ENCODE measurements at regions not wholly inside any gene's neighbourhood (a gene's known extent, or its start where the extent isn't known, plus 50 kb on each side); places are given as distances from the start of the nearest gene placed in this dataset.

DNA sequence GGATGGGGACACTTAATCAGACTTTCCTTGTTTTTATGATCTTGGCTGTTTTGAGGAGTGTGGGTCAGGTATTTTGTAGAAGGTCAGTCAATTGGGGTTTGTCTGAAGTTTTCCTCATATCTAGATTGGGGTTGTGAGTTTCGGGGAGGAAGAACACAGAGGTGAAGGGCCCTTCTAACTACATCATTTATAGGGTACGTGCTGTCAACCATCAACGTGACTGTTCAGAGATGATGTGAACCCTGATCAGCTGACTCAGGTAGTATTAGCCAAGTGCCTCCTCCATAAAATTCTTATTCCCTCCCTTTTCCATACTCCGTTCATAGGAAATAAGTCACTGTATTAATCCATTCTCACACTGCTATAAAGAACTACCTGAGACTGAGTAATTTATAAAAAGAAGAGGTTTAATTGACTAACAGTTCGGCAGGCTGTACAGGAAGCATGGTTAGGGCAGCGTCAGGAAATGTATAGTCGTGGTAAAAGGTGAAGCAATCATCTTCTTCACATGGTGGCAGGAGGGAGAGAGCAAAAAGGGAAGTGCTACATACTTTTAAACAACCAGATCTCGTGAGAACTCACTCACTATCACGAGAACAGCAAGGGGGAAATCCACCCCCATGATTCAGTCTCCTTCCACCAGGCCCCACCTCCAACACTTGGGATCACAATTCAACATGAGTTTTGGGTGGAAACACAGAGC lies 547.1 kb upstream of the LINC00305 start:
- no TSS peak for BruUV-seq (replicated peaks)
- CTCF ChIA-PET: no interaction called here
- Mint-ChIP-seq H3K9me3 (ENCODE audit: low read depth, unreplicated experiment) (peaks cover 2% of the 10 kb centered on the region), H3K4me1 (ENCODE audit: low read depth, unreplicated experiment) (no peaks in the 10 kb centered on the region), H3K27ac (ENCODE audit: unreplicated experiment) (no peak overlapping the region), H3K4me3 (ENCODE audit: low read depth, unreplicated experiment) (no peak overlapping the region), H3K36me3 (ENCODE audit: insufficient read depth, unreplicated experiment) (no peaks in the 10 kb centered on the region), H3K27me3 (ENCODE audit: unreplicated experiment) (no peaks in the 10 kb centered on the region)
- intact Hi-C loops (cut with micrococcal nuclease; ENCODE audit: unreplicated experiment): no loop called here
- DNase-seq: no peak
- TF ChIP-seq, protein P1, sequence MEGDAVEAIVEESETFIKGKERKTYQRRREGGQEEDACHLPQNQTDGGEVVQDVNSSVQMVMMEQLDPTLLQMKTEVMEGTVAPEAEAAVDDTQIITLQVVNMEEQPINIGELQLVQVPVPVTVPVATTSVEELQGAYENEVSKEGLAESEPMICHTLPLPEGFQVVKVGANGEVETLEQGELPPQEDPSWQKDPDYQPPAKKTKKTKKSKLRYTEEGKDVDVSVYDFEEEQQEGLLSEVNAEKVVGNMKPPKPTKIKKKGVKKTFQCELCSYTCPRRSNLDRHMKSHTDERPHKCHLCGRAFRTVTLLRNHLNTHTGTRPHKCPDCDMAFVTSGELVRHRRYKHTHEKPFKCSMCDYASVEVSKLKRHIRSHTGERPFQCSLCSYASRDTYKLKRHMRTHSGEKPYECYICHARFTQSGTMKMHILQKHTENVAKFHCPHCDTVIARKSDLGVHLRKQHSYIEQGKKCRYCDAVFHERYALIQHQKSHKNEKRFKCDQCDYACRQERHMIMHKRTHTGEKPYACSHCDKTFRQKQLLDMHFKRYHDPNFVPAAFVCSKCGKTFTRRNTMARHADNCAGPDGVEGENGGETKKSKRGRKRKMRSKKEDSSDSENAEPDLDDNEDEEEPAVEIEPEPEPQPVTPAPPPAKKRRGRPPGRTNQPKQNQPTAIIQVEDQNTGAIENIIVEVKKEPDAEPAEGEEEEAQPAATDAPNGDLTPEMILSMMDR (IDR thresholded peaks at IDR 0.05; ENCODE audit: unreplicated experiment): no peak

DNA sequence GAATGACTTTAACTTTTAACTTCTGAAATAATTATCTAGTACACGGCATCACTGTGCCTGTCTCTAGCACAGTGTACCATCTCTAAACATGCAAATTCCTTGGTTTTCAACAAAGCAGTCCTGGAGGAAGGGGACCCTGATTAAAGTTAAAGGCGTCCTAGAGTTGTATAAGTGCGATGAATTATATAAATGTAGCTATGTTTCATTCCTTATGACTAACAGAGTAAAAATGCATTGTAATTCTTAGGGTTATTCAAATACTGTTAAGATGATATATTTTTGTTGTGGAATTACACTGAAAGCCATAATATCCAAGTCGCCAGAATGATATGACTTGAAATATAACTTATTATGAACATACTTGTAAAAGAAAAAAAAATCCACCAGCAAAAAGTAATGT lies 544.9 kb upstream of the LINC00305 start:
- intact Hi-C loops (cut with micrococcal nuclease; ENCODE audit: unreplicated experiment): no loop called here
- peaks cover 2% of the 10 kb centered on the region for H3K9me3 Mint-ChIP-seq (ENCODE audit: low read depth, unreplicated experiment)
- no peak for DNase-seq
- H3K27ac Mint-ChIP-seq (ENCODE audit: unreplicated experiment): no peak overlapping the region
- CTCF ChIA-PET: no interaction called here
- BruUV-seq (replicated peaks): no TSS peak
- TF ChIP-seq, protein P1 (IDR thresholded peaks at IDR 0.05; ENCODE audit: unreplicated experiment): no peak
- H3K36me3 Mint-ChIP-seq (ENCODE audit: insufficient read depth, unreplicated experiment): no peaks in the 10 kb centered on the region
- no peaks in the 10 kb centered on the region for H3K4me1 Mint-ChIP-seq (ENCODE audit: low read depth, unreplicated experiment)
- no peak overlapping the region for H3K4me3 Mint-ChIP-seq (ENCODE audit: low read depth, unreplicated experiment)
- no peaks in the 10 kb centered on the region for H3K27me3 Mint-ChIP-seq (ENCODE audit: unreplicated experiment)

DNA sequence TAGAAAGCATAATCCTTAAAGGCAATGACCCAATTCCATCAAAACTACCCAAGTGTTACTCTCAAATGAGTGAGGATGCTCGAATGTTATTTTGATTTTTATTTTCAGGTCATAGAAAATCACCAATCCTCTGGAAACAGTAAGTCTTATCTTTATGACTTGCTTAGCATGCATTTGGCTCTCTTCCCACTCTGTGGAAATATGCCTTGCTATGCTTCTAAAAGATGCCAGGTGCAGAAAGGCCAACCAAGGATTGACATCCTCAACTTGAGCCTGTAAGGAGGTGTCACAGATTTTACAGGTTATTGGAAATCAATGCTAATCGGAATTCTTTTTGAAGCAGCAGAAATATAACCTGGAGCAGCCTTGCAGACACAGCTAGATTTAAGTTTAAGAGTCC lies 543.9 kb upstream of the LINC00305 start:
- intact Hi-C loops (cut with micrococcal nuclease; ENCODE audit: unreplicated experiment): no loop called here
- no peak for DNase-seq
- Mint-ChIP-seq H3K27ac (ENCODE audit: unreplicated experiment) (no peak overlapping the region), H3K9me3 (ENCODE audit: low read depth, unreplicated experiment) (no peaks in the 10 kb centered on the region), H3K4me1 (ENCODE audit: low read depth, unreplicated experiment) (no peaks in the 10 kb centered on the region), H3K4me3 (ENCODE audit: low read depth, unreplicated experiment) (no peak overlapping the region), H3K36me3 (ENCODE audit: insufficient read depth, unreplicated experiment) (no peaks in the 10 kb centered on the region), H3K27me3 (ENCODE audit: unreplicated experiment) (no peaks in the 10 kb centered on the region)
- CTCF ChIA-PET: no interaction called here
- no TSS peak for BruUV-seq (replicated peaks)
- TF ChIP-seq, protein P1 (IDR thresholded peaks at IDR 0.05; ENCODE audit: unreplicated experiment): no peak

DNA sequence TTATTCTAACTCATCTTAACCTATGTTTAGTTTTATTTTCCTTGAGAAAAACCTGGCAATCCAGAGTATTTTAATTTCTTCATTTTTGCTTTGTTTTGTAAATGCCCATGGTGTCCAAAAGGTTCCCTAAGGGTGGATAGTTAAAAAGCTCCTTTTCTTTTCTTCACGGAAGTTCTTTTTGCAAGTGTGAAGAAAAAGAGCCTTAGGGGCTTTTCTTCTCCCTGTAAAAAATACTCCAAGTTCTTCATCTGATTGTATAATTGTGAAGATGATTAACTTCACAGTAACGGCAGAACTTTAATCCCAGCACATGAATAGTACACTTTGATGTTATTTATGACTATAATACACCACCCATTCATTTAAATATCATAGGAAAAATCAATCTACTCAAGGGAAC lies 530.2 kb upstream of the LINC00305 start:
- H3K36me3 Mint-ChIP-seq (ENCODE audit: insufficient read depth, unreplicated experiment): no peaks in the 10 kb centered on the region
- TF ChIP-seq, protein P1 (IDR thresholded peaks at IDR 0.05; ENCODE audit: unreplicated experiment): no peak
- H3K4me1 Mint-ChIP-seq (ENCODE audit: low read depth, unreplicated experiment): peaks cover 14% of the 10 kb centered on the region
- CTCF ChIA-PET: no interaction called here
- no peak overlapping the region for H3K27ac Mint-ChIP-seq (ENCODE audit: unreplicated experiment)
- DNase-seq: no peak
- no TSS peak for BruUV-seq (replicated peaks)
- H3K27me3 Mint-ChIP-seq (ENCODE audit: unreplicated experiment): no peaks in the 10 kb centered on the region
- intact Hi-C loops (cut with micrococcal nuclease; ENCODE audit: unreplicated experiment): no loop called here
- H3K9me3 Mint-ChIP-seq (ENCODE audit: low read depth, unreplicated experiment): no peaks in the 10 kb centered on the region
- no peak overlapping the region for H3K4me3 Mint-ChIP-seq (ENCODE audit: low read depth, unreplicated experiment)
